Central memory CD8-positive, alpha-beta T cell (primary cell): ENCODE measurements at regions not wholly inside any gene's neighbourhood (a gene's known extent, or its start where the extent isn't known, plus 50 kb on each side); places are given as distances from the start of the nearest gene placed in this dataset.

Experiments
- ATAC-seq: fragments of 150-1000 bp; cut with Tn5 transposase; replicated peaks from 2 replicates; pipeline ENCODE4 v1.10.0; 2022; ENCODE audit warnings: mild to moderate bottlenecking, moderate FRiP score, moderate number of reproducible peaks; ENCODE audit not compliant: poor library complexity, severe bottlenecking; ENCODE audit errors: extremely low read depth
- DNase-seq, 2 donors: peaks; one replicate each; pipeline ENCODE4 v3.0.0; 2021; ENCODE audit warnings: low spot score in 2 of 2
- H3K27ac Mint-ChIP-seq: one replicate; pipeline ENCODE4 v1.8.0; 2022; ENCODE audit warnings: low read depth, mild to moderate bottlenecking, moderate library complexity, mixed read lengths
- H3K27me3 Mint-ChIP-seq: one replicate; pipeline ENCODE4 v1.8.0; 2022; ENCODE audit warnings: mixed read lengths
- H3K36me3 Mint-ChIP-seq: one replicate; pipeline ENCODE4 v1.8.0; 2022; ENCODE audit warnings: mild to moderate bottlenecking, moderate library complexity, mixed read lengths; ENCODE audit not compliant: insufficient read depth
- H3K4me1 Mint-ChIP-seq: one replicate; pipeline ENCODE4 v1.8.0; 2022; ENCODE audit warnings: mixed read lengths
- H3K4me3 Mint-ChIP-seq: one replicate; pipeline ENCODE4 v1.8.0; 2022; ENCODE audit warnings: mild to moderate bottlenecking, moderate library complexity, mixed read lengths
- H3K9me3 Mint-ChIP-seq: one replicate; pipeline ENCODE4 v1.8.0; 2022; ENCODE audit warnings: mixed read lengths

GRCh38 chr1:22196041-22196440 is 53.1 kb upstream of the WNT4 start:
- Mint-ChIP-seq H3K27ac (no peak overlapping the region), H3K27me3 (peaks cover 59% of the 10 kb centered on the region), H3K4me1 (peaks cover 7% of the 10 kb centered on the region), H3K9me3 (no peaks in the 10 kb centered on the region), H3K36me3 (no peaks in the 10 kb centered on the region), H3K4me3 (no peak overlapping the region)
- ATAC-seq: no peak
- DNase-seq: no peak

GRCh38 chr1:22196641-22197040 is 53.7 kb upstream of the WNT4 start:
- DNase-seq: no peak
- no peak overlapping the region for H3K27ac Mint-ChIP-seq
- no peaks in the 10 kb centered on the region for H3K9me3 Mint-ChIP-seq
- ATAC-seq: no peak
- H3K4me3 Mint-ChIP-seq: no peak overlapping the region
- no peaks in the 10 kb centered on the region for H3K36me3 Mint-ChIP-seq
- H3K27me3 Mint-ChIP-seq: peaks cover 55% of the 10 kb centered on the region
- peaks cover 2% of the 10 kb centered on the region for H3K4me1 Mint-ChIP-seq

- H3K36me3 Mint-ChIP-seq: no peaks in the 10 kb centered on the region
- ATAC-seq (no peak), DNase-seq (no peak)
- peaks cover 56% of the 10 kb centered on the region for H3K27me3 Mint-ChIP-seq
- no peaks in the 10 kb centered on the region for H3K9me3 Mint-ChIP-seq
- H3K27ac Mint-ChIP-seq: no peak overlapping the region
- no peak overlapping the region for H3K4me3 Mint-ChIP-seq
- H3K4me1 Mint-ChIP-seq: no peaks in the 10 kb centered on the region
Observed at GRCh38 chr1:22197644-22198043, 54.7 kb upstream of the WNT4 start.

- no peaks in the 10 kb centered on the region for H3K9me3 Mint-ChIP-seq
- peaks cover 83% of the 10 kb centered on the region for H3K27me3 Mint-ChIP-seq
- H3K36me3 Mint-ChIP-seq: no peaks in the 10 kb centered on the region
- ATAC-seq (no peak), DNase-seq (no peak)
- H3K4me3 Mint-ChIP-seq: no peak overlapping the region
- no peaks in the 10 kb centered on the region for H3K4me1 Mint-ChIP-seq
- H3K27ac Mint-ChIP-seq: no peak overlapping the region
Observed at GRCh38 chr1:22201023-22201422, 58.1 kb upstream of the WNT4 start.

- peaks cover 88% of the 10 kb centered on the region for H3K27me3 Mint-ChIP-seq
- no peak overlapping the region for H3K4me3 Mint-ChIP-seq
- ATAC-seq: no peak
- no peak for DNase-seq
- H3K27ac Mint-ChIP-seq: no peak overlapping the region
- H3K9me3 Mint-ChIP-seq: no peaks in the 10 kb centered on the region
- no peaks in the 10 kb centered on the region for H3K4me1 Mint-ChIP-seq
- H3K36me3 Mint-ChIP-seq: no peaks in the 10 kb centered on the region
Observed at GRCh38 chr1:22203335-22203734, 60.4 kb upstream of the WNT4 start.

GRCh38 chr1:22204057-22204840 is 61.4 kb upstream of the WNT4 start:
- Mint-ChIP-seq H3K4me3 (no peak overlapping the region), H3K9me3 (no peaks in the 10 kb centered on the region), H3K36me3 (no peaks in the 10 kb centered on the region), H3K27me3 (peaks cover 89% of the 10 kb centered on the region), H3K4me1 (no peaks in the 10 kb centered on the region), H3K27ac (no peak overlapping the region)
- ATAC-seq: no peak
- DNase-seq: no peak

- ATAC-seq (no peak), DNase-seq (no peak)
- peaks cover 89% of the 10 kb centered on the region for H3K27me3 Mint-ChIP-seq
- H3K4me1 Mint-ChIP-seq: no peaks in the 10 kb centered on the region
- no peaks in the 10 kb centered on the region for H3K9me3 Mint-ChIP-seq
- H3K27ac Mint-ChIP-seq: no peak overlapping the region
- H3K4me3 Mint-ChIP-seq: no peak overlapping the region
- H3K36me3 Mint-ChIP-seq: no peaks in the 10 kb centered on the region
Observed at GRCh38 chr1:22204989-22205913, 62.4 kb upstream of the WNT4 start.

GRCh38 chr1:22206551-22207125 is 63.7 kb upstream of the WNT4 start:
- H3K36me3 Mint-ChIP-seq: no peaks in the 10 kb centered on the region
- H3K4me3 Mint-ChIP-seq: no peak overlapping the region
- H3K9me3 Mint-ChIP-seq: no peaks in the 10 kb centered on the region
- H3K27ac Mint-ChIP-seq: no peak overlapping the region
- no peaks in the 10 kb centered on the region for H3K4me1 Mint-ChIP-seq
- no peak for DNase-seq
- H3K27me3 Mint-ChIP-seq: peaks cover 93% of the 10 kb centered on the region
- no peak for ATAC-seq

- Mint-ChIP-seq H3K9me3 (no peaks in the 10 kb centered on the region), H3K36me3 (no peaks in the 10 kb centered on the region), H3K27me3 (peaks cover 96% of the 10 kb centered on the region), H3K27ac (no peak overlapping the region), H3K4me3 (no peak overlapping the region), H3K4me1 (no peaks in the 10 kb centered on the region)
- ATAC-seq: no peak
- DNase-seq: no peak
Observed at GRCh38 chr1:22207511-22208267, 64.8 kb upstream of the WNT4 start.

- Mint-ChIP-seq H3K27me3 (peaks cover 96% of the 10 kb centered on the region), H3K4me1 (no peaks in the 10 kb centered on the region), H3K4me3 (no peak overlapping the region), H3K36me3 (no peaks in the 10 kb centered on the region), H3K9me3 (no peaks in the 10 kb centered on the region), H3K27ac (no peak overlapping the region)
- DNase-seq (no peak), ATAC-seq (no peak)
Observed at GRCh38 chr1:22208268-22208972, 65.5 kb upstream of the WNT4 start.

- no peaks in the 10 kb centered on the region for H3K36me3 Mint-ChIP-seq
- H3K9me3 Mint-ChIP-seq: no peaks in the 10 kb centered on the region
- no peak overlapping the region for H3K4me3 Mint-ChIP-seq
- no peaks in the 10 kb centered on the region for H3K4me1 Mint-ChIP-seq
- no peak for ATAC-seq
- peaks cover 96% of the 10 kb centered on the region for H3K27me3 Mint-ChIP-seq
- H3K27ac Mint-ChIP-seq: no peak overlapping the region
- no peak for DNase-seq
Observed at GRCh38 chr1:22208973-22209378, 66.1 kb upstream of the WNT4 start.

GRCh38 chr1:22210176-22210575 is 67.3 kb upstream of the WNT4 start:
- no peaks in the 10 kb centered on the region for H3K36me3 Mint-ChIP-seq
- no peaks in the 10 kb centered on the region for H3K4me1 Mint-ChIP-seq
- DNase-seq (no peak), ATAC-seq (no peak)
- no peaks in the 10 kb centered on the region for H3K9me3 Mint-ChIP-seq
- H3K4me3 Mint-ChIP-seq: no peak overlapping the region
- H3K27me3 Mint-ChIP-seq: peaks cover 97% of the 10 kb centered on the region
- H3K27ac Mint-ChIP-seq: no peak overlapping the region
